ENCODE measurements at regions not wholly inside any gene's neighbourhood (a gene's known extent, or its start where the extent isn't known, plus 50 kb on each side); places are given as distances from the start of the nearest gene placed in this dataset.

- H3K4me3 ChIP-seq (ENCODE audit: low read depth, low read length, poor library complexity, severe bottlenecking), result no peak overlapping the region
- POLR2A ChIA-PET, result no interaction called here
- H3K4me2 ChIP-seq (ENCODE audit: low read length), result no peak overlapping the region
- DNase-seq (ENCODE audit: low spot score), result no peak
- no peaks in the 10 kb centered on the region for H3K36me3 ChIP-seq (ENCODE audit: insufficient read depth, low read length)
- intact Hi-C loops (cut with micrococcal nuclease; ENCODE audit: unreplicated experiment), result no loop called here
- H3K9me3 ChIP-seq (ENCODE audit: low read length), result no peaks in the 10 kb centered on the region
- no peak overlapping the region for H2AFZ ChIP-seq (ENCODE audit: low read length)
- H3K27ac ChIP-seq (ENCODE audit: low read depth, low read length, poor library complexity, severe bottlenecking), result no peak overlapping the region
- H4K20me1 ChIP-seq (ENCODE audit: insufficient read depth, low read length), result no peaks in the 10 kb centered on the region
- TF ChIP-seq CTCF (conservative IDR thresholded peaks at IDR 0.05; ENCODE audit: low read length), result no peak
- TF ChIP-seq EZH2phosphoT487 (IDR thresholded peaks at IDR 0.05; ENCODE audit: borderline replicate concordance, low read depth, low read length), result no peak
- CTCF ChIA-PET (ENCODE audit: unreplicated experiment), result no interaction called here
- no TSS peak for BruUV-seq (replicated peaks)
- no peaks in the 10 kb centered on the region for H3K79me2 ChIP-seq (ENCODE audit: insufficient read depth, low read depth, low read length)
- H3K9me2 ChIP-seq (ENCODE audit: insufficient read depth, low read length), result no peaks in the 10 kb centered on the region
- no peaks in the 10 kb centered on the region for H3K4me1 ChIP-seq (ENCODE audit: insufficient read depth, low read length, poor library complexity, severe bottlenecking)
These were observed 135.1 kb downstream of the RAB11FIP2 start for GRCh38 chr10:117911684-117912083.

GRCh38 chr10:117914334-117914733, 132.4 kb downstream of the RAB11FIP2 start:
- Histone ChIP-seq H3K4me2 (ENCODE audit: low read length) (no peak overlapping the region), H2AFZ (ENCODE audit: low read length) (no peak overlapping the region), H4K20me1 (ENCODE audit: insufficient read depth, low read length) (no peaks in the 10 kb centered on the region), H3K27ac (ENCODE audit: low read depth, low read length, poor library complexity, severe bottlenecking) (no peak overlapping the region), H3K9me2 (ENCODE audit: insufficient read depth, low read length) (no peaks in the 10 kb centered on the region), H3K4me3 (ENCODE audit: low read depth, low read length, poor library complexity, severe bottlenecking) (no peak overlapping the region), H3K4me1 (ENCODE audit: insufficient read depth, low read length, poor library complexity, severe bottlenecking) (no peaks in the 10 kb centered on the region), H3K36me3 (ENCODE audit: insufficient read depth, low read length) (no peaks in the 10 kb centered on the region), H3K79me2 (ENCODE audit: insufficient read depth, low read depth, low read length) (no peaks in the 10 kb centered on the region), H3K9me3 (ENCODE audit: low read length) (no peaks in the 10 kb centered on the region)
- no peak for DNase-seq (ENCODE audit: low spot score)
- intact Hi-C loops (cut with micrococcal nuclease; ENCODE audit: unreplicated experiment), result no loop called here
- ChIA-PET POLR2A (interaction anchor here (0.9 kb wide), 1 partner anchor 62 kb away, joined by 3 read pairs; no protein-coding TSS in a partner anchor), CTCF (ENCODE audit: unreplicated experiment) (no interaction called here)
- no peak for TF ChIP-seq CTCF (conservative IDR thresholded peaks at IDR 0.05; ENCODE audit: low read length)
- TF ChIP-seq EZH2phosphoT487 (IDR thresholded peaks at IDR 0.05; ENCODE audit: borderline replicate concordance, low read depth, low read length), result no peak
- BruUV-seq (replicated peaks), result no TSS peak

DNA sequence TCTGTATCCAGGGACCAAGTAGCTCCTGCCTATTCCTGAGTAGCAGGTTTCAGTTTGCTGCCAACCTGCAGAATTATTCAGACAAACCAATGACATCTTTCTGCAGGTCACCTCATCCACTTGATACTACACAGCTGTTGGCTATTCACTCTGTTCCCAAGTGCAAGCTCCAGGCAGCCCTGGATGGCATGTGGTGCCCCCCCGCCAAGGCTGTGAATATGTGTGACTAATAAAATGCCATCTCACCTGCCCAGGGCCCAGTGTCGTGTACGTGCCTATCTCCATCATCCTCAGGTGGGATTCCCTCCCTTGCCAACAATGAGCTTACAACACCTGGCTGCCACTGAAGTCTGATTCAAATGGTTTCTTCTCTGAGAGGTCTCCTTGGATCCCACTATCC, 125.8 kb downstream of the RAB11FIP2 start:
- ChIA-PET CTCF (ENCODE audit: unreplicated experiment) (no interaction called here), POLR2A (no interaction called here)
- no peaks in the 10 kb centered on the region for H4K20me1 ChIP-seq (ENCODE audit: insufficient read depth, low read length)
- no peak for DNase-seq (ENCODE audit: low spot score)
- no TSS peak for BruUV-seq (replicated peaks)
- no peak overlapping the region for H3K27ac ChIP-seq (ENCODE audit: low read depth, low read length, poor library complexity, severe bottlenecking)
- no peaks in the 10 kb centered on the region for H3K9me3 ChIP-seq (ENCODE audit: low read length)
- H3K4me3 ChIP-seq (ENCODE audit: low read depth, low read length, poor library complexity, severe bottlenecking), result no peak overlapping the region
- no peaks in the 10 kb centered on the region for H3K4me1 ChIP-seq (ENCODE audit: insufficient read depth, low read length, poor library complexity, severe bottlenecking)
- H3K4me2 ChIP-seq (ENCODE audit: low read length), result no peak overlapping the region
- H3K79me2 ChIP-seq (ENCODE audit: insufficient read depth, low read depth, low read length), result no peaks in the 10 kb centered on the region
- no peak overlapping the region for H2AFZ ChIP-seq (ENCODE audit: low read length)
- no peaks in the 10 kb centered on the region for H3K9me2 ChIP-seq (ENCODE audit: insufficient read depth, low read length)
- TF ChIP-seq CTCF (conservative IDR thresholded peaks at IDR 0.05; ENCODE audit: low read length) (no peak), EZH2phosphoT487 (IDR thresholded peaks at IDR 0.05; ENCODE audit: borderline replicate concordance, low read depth, low read length) (no peak)
- no peaks in the 10 kb centered on the region for H3K36me3 ChIP-seq (ENCODE audit: insufficient read depth, low read length)
- intact Hi-C loops (cut with micrococcal nuclease; ENCODE audit: unreplicated experiment), result no loop called here
